MM.1S (cell line): ENCODE measurements at regions not wholly inside any gene's neighbourhood (a gene's known extent, or its start where the extent isn't known, plus 50 kb on each side); places are given as distances from the start of the nearest gene placed in this dataset.

ENCODE experiments used
- EZH2phosphoT487 ChIP-seq: fragments of 300-600 bp; sonication (generic); IDR thresholded peaks from 2 replicates; pipeline ENCODE4 v1.6.1; 2018; ENCODE audit warnings: antibody characterized with exemption, low read length
- TF ChIP-seq, protein P1 (sequence below): fragments of 300-600 bp; sonication (generic); IDR thresholded peaks from 2 replicates; pipeline ENCODE4 v1.5.1; 2016; ENCODE audit warnings: antibody characterized with exemption, low read length, mixed read lengths

DNA sequence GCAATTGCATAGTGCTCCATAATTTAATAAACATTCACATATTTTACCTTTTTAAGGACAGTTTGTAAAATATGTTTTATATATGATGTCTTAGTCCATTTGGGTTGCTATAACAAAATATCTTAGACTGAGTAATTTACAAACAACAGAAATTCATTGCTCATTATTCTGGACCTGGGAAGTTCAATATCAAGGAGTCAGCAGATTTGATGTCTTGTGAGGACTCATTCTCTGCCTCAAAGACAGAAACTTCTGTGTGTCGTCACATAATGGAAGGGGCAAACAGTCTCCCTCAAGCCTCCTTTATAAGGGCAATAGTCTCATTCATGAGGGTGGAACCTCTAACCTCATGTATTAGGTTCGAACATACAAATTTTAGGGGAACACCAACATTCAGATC is 455.9 kb downstream of the TAF11L14 start:
- TF ChIP-seq, protein P1, sequence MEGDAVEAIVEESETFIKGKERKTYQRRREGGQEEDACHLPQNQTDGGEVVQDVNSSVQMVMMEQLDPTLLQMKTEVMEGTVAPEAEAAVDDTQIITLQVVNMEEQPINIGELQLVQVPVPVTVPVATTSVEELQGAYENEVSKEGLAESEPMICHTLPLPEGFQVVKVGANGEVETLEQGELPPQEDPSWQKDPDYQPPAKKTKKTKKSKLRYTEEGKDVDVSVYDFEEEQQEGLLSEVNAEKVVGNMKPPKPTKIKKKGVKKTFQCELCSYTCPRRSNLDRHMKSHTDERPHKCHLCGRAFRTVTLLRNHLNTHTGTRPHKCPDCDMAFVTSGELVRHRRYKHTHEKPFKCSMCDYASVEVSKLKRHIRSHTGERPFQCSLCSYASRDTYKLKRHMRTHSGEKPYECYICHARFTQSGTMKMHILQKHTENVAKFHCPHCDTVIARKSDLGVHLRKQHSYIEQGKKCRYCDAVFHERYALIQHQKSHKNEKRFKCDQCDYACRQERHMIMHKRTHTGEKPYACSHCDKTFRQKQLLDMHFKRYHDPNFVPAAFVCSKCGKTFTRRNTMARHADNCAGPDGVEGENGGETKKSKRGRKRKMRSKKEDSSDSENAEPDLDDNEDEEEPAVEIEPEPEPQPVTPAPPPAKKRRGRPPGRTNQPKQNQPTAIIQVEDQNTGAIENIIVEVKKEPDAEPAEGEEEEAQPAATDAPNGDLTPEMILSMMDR, result no peak
- TF ChIP-seq EZH2phosphoT487, result no peak
